Trophoblast cell (in vitro differentiated cells and primary cell): ENCODE measurements at regions not wholly inside any gene's neighbourhood (a gene's known extent, or its start where the extent isn't known, plus 50 kb on each side); places are given as distances from the start of the nearest gene placed in this dataset.

Experiments
- DNase-seq, 2 donors: peaks; one replicate each; pipeline ENCODE4 v3.0.0-alpha.2; 2016
- H2AFZ ChIP-seq: 2 replicates; pipeline ENCODE4 v1.6.1; 2013; ENCODE audit warnings: low read length, moderate library complexity, mild to moderate bottlenecking; ENCODE audit not compliant: insufficient read depth, poor library complexity
- H2AK5ac ChIP-seq: 2 replicates; pipeline ENCODE4 v1.6.1; 2013; ENCODE audit warnings: mild to moderate bottlenecking, low read length
- H2BK120ac ChIP-seq: 2 replicates; pipeline ENCODE4 v1.6.1; 2013; ENCODE audit warnings: low read length, mild to moderate bottlenecking, moderate library complexity; ENCODE audit not compliant: insufficient read depth, poor library complexity
- H2BK12ac ChIP-seq: 2 replicates; pipeline ENCODE4 v1.6.1; 2013; ENCODE audit warnings: mild to moderate bottlenecking, low read length, moderate library complexity
- H2BK5ac ChIP-seq: 2 replicates; pipeline ENCODE4 v1.6.1; 2013; ENCODE audit warnings: low read length, low read depth, moderate library complexity, mild to moderate bottlenecking; ENCODE audit not compliant: poor library complexity
- H3K14ac ChIP-seq: 2 replicates; pipeline ENCODE4 v1.6.1; 2013; ENCODE audit warnings: mild to moderate bottlenecking, low read length
- H3K18ac ChIP-seq: 2 replicates; pipeline ENCODE4 v1.6.1; 2013; ENCODE audit warnings: mild to moderate bottlenecking, low read length
- H3K23ac ChIP-seq: 2 replicates; pipeline ENCODE4 v1.6.1; 2013; ENCODE audit warnings: low read length
- H3K27ac ChIP-seq: 2 replicates; pipeline ENCODE4 v1.5.1; 2013; ENCODE audit warnings: low read depth, mild to moderate bottlenecking, inconsistent platforms, low read length, moderate library complexity
- H3K27me3 ChIP-seq: 2 replicates; pipeline ENCODE4 v1.6.1; 2013; ENCODE audit warnings: inconsistent platforms, mild to moderate bottlenecking, low read length, moderate library complexity; ENCODE audit not compliant: insufficient read depth
- H3K36me3 ChIP-seq, 2 experiments: 1 replicate in 1 of 2; 2 replicates in 1 of 2; pipeline ENCODE4 v1.6.1; 2013; ENCODE audit warnings: low read length in 2 of 2, mild to moderate bottlenecking in 2 of 2, moderate library complexity in 1 of 2; ENCODE audit not compliant: insufficient read depth in 2 of 2, control insufficient read depth in 1 of 2
- H3K4ac ChIP-seq: 2 replicates; pipeline ENCODE4 v1.6.1; 2013; ENCODE audit warnings: low read depth, mild to moderate bottlenecking, low read length, moderate library complexity
- H3K4me1 ChIP-seq, 2 experiments: 1 replicate in 1 of 2; 2 replicates in 1 of 2; pipeline ENCODE4 v1.6.1; 2013; ENCODE audit warnings: low read length in 2 of 2, mild to moderate bottlenecking in 2 of 2, moderate library complexity in 1 of 2; ENCODE audit not compliant: insufficient read depth in 2 of 2, control insufficient read depth in 1 of 2
- H3K4me2 ChIP-seq: 2 replicates; pipeline ENCODE4 v1.6.1; 2013; ENCODE audit warnings: inconsistent platforms, mild to moderate bottlenecking, low read length, moderate library complexity
- H3K4me3 ChIP-seq: 2 replicates; pipeline ENCODE4 v1.5.1; 2013; ENCODE audit warnings: mild to moderate bottlenecking, low read depth, low read length, inconsistent platforms
- H3K79me1 ChIP-seq: one replicate; pipeline ENCODE4 v1.6.1; 2013; ENCODE audit warnings: low read length
- H3K79me2 ChIP-seq: 2 replicates; pipeline ENCODE4 v1.6.1; 2013; ENCODE audit warnings: low read length, mild to moderate bottlenecking; ENCODE audit not compliant: control insufficient read depth, insufficient read depth, poor library complexity
- H3K9ac ChIP-seq: 2 replicates; pipeline ENCODE4 v1.6.1; 2013; ENCODE audit warnings: mild to moderate bottlenecking, low read length
- H3K9me3 ChIP-seq: 2 replicates; pipeline ENCODE4 v1.6.1; 2013; ENCODE audit warnings: low read depth, mild to moderate bottlenecking, control low read depth, inconsistent platforms, low read length; ENCODE audit not compliant: insufficient read depth
- H4K12ac ChIP-seq: 2 replicates; pipeline ENCODE4 v1.6.1; 2013; ENCODE audit warnings: low read depth, mild to moderate bottlenecking, low read length, moderate library complexity
- H4K8ac ChIP-seq: 2 replicates; pipeline ENCODE4 v1.6.1; 2013; ENCODE audit warnings: low read depth, mild to moderate bottlenecking, low read length, moderate library complexity
- H4K91ac ChIP-seq: one replicate; pipeline ENCODE4 v1.6.1; 2013; ENCODE audit warnings: low read depth, mild to moderate bottlenecking, low read length, moderate library complexity
- WGBS: extraction: QIAGEN DNeasy Blood & Tissue Kit; methylation state at CpG from one replicate; pipeline ENCODE4 v1.1.7; 2013; ENCODE audit warnings: missing lambda C conversion rate; ENCODE audit not compliant: insufficient read length, insufficient coverage; ENCODE audit errors: extremely low coverage; 5-methylcytosine and 5-hydroxymethylcytosine counted together

DNA sequence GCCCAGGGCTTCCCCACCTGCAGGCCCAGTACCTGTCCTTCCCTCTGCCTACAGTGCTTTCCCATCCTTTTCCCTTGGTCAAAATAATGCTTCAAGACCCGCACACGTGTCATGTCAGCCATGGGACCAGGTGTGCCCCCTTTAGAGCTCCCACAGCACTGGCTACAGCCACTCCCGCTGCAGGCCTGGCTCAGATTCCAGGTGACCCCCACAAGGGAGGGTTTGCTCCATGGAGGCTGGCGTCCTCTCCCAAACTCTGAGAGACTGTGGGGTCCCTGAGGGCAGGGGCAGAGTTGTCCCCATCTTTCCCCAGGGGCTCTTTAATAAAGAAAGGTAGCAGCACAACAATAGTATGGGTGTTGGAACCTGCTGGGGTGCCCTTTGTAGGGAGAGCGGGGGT is 66.4 kb upstream of the RUNX3 start:
- no peaks in the 10 kb centered on the region for H3K4me1 ChIP-seq
- no peak overlapping the region for H2BK12ac ChIP-seq
- no peak overlapping the region for H3K4me3 ChIP-seq
- no peak overlapping the region for H2BK120ac ChIP-seq
- H2BK5ac ChIP-seq = no peak overlapping the region
- H3K23ac ChIP-seq = no peak overlapping the region
- no peak overlapping the region for H2AFZ ChIP-seq
- no peak overlapping the region for H4K12ac ChIP-seq
- H3K79me2 ChIP-seq = no peaks in the 10 kb centered on the region
- no peak overlapping the region for H3K18ac ChIP-seq
- H3K9ac ChIP-seq = no peak overlapping the region
- H3K79me1 ChIP-seq = no peaks in the 10 kb centered on the region
- H4K8ac ChIP-seq = no peak overlapping the region
- H2AK5ac ChIP-seq = no peak overlapping the region
- no peak for DNase-seq
- H4K91ac ChIP-seq = no peak overlapping the region
- H3K4ac ChIP-seq = no peak overlapping the region
- H3K27ac ChIP-seq = no peak overlapping the region
- H3K9me3 ChIP-seq = no peaks in the 10 kb centered on the region
- no peak overlapping the region for H3K4me2 ChIP-seq
- no CpG with 5 or more reads among the region's 5 CpGs for WGBS
- no peak overlapping the region for H3K14ac ChIP-seq
- H3K36me3 ChIP-seq = no peaks in the 10 kb centered on the region
- H3K27me3 ChIP-seq = no peaks in the 10 kb centered on the region

DNA sequence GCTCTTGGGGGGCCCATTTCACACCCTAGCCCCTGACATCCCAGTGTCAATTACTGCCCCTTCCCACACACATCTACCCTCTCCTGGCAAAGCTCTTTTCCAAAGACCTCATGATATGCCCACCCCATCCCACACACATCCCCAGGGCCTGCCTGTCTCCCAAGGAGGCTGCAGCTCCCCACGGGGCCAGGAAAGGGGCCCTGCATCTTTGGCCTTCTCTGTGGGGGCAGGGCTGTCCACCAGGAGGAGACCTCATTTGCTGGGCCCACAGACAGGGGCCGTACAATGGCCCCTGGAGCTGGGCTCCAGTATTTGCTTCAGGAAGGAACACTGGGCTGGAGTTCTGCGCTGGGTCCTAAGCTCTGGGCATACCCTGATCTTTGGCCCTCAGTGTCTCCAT is 65.6 kb upstream of the RUNX3 start:
- Histone ChIP-seq H4K12ac (no peak overlapping the region), H3K18ac (no peak overlapping the region), H2BK12ac (no peak overlapping the region), H3K79me1 (no peaks in the 10 kb centered on the region), H2BK120ac (no peak overlapping the region), H3K9me3 (no peaks in the 10 kb centered on the region), H3K4me1 (no peaks in the 10 kb centered on the region), H3K4me2 (no peak overlapping the region), H3K9ac (no peak overlapping the region), H4K8ac (no peak overlapping the region), H2AFZ (no peak overlapping the region), H3K4ac (no peak overlapping the region), H3K14ac (no peak overlapping the region), H2AK5ac (no peak overlapping the region), H4K91ac (no peak overlapping the region), H3K23ac (no peak overlapping the region), H3K36me3 (no peaks in the 10 kb centered on the region), H3K4me3 (no peak overlapping the region), H3K79me2 (no peaks in the 10 kb centered on the region), H2BK5ac (no peak overlapping the region), H3K27me3 (no peaks in the 10 kb centered on the region), H3K27ac (no peak overlapping the region)
- WGBS = no CpG with 5 or more reads among the region's 3 CpGs
- no peak for DNase-seq

DNA sequence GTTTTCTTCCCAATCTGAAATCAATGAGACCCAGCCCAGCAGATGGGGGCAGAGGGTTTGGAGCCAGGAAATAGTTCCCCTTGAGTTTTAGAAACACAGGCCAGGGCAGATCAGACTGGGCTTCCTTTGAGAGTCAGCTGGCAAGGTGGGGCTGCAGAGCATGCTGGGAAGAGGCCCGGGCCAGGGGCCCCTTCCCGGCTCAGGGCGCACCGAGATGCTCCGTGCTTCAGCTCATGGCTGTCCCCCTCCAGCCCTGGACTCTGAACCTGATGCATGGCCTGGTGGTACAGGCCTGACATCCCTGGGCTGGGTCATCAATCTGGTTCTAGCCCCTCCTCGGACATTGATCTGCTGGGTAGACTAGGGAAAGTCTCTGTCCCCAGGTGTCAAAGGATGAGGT is 65.1 kb upstream of the RUNX3 start:
- Histone ChIP-seq H3K4ac (no peak overlapping the region), H2BK12ac (no peak overlapping the region), H3K79me2 (no peaks in the 10 kb centered on the region), H4K12ac (no peak overlapping the region), H3K27ac (no peak overlapping the region), H3K4me1 (no peaks in the 10 kb centered on the region), H2BK5ac (no peak overlapping the region), H2BK120ac (no peak overlapping the region), H3K9me3 (no peaks in the 10 kb centered on the region), H3K14ac (no peak overlapping the region), H4K91ac (no peak overlapping the region), H3K9ac (no peak overlapping the region), H3K4me2 (no peak overlapping the region), H3K23ac (no peak overlapping the region), H3K4me3 (no peak overlapping the region), H2AFZ (no peak overlapping the region), H3K27me3 (no peaks in the 10 kb centered on the region), H3K36me3 (no peaks in the 10 kb centered on the region), H3K79me1 (no peaks in the 10 kb centered on the region), H2AK5ac (no peak overlapping the region), H4K8ac (no peak overlapping the region), H3K18ac (no peak overlapping the region)
- no peak for DNase-seq
- no CpG with 5 or more reads among the region's 6 CpGs for WGBS

DNA sequence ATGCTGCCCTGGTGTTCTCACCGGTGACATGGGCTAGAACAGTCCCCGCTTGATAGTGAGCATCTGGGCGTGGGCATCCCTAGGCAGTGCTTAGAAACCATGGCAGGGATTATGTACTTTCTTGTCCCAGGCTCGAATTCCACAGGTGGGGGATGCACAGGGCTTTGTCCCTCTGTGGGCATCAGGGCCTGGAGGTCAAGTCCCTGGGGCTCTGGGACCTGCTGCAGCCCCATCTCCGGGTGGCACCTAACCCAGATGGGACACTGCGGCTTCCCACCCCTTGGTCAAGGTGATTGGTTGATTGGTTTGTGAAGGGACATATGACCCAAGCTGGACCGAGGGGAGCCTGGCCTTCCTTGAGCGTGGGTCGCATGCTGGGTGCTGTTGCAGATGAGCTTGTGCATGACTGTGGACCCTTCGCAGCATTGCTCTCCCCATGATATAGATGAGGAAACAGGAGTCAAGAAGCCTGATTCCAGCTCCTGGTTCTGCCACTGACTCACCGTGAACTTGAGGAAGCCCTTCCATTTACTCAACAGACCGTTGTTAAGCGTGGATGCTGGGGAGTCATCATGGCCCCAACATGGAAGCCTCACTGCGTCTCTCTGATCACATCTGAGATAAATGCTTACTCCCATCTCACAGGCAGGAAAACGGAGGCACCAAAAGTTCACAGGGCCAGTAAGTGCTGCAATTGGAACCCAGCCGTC is 64.0 kb upstream of the RUNX3 start:
- no peaks in the 10 kb centered on the region for H3K4me1 ChIP-seq
- no peaks in the 10 kb centered on the region for H3K79me1 ChIP-seq
- no peak overlapping the region for H2AK5ac ChIP-seq
- no peaks in the 10 kb centered on the region for H3K36me3 ChIP-seq
- H3K4me3 ChIP-seq = no peak overlapping the region
- no CpG with 5 or more reads among the region's 16 CpGs for WGBS
- no peak overlapping the region for H4K91ac ChIP-seq
- no peaks in the 10 kb centered on the region for H3K9me3 ChIP-seq
- no peak overlapping the region for H3K18ac ChIP-seq
- H3K4me2 ChIP-seq = no peak overlapping the region
- H3K14ac ChIP-seq = no peak overlapping the region
- no peaks in the 10 kb centered on the region for H3K79me2 ChIP-seq
- no peak overlapping the region for H2BK120ac ChIP-seq
- no peak overlapping the region for H2AFZ ChIP-seq
- H4K8ac ChIP-seq = no peak overlapping the region
- no peak overlapping the region for H3K4ac ChIP-seq
- no peak for DNase-seq
- no peak overlapping the region for H4K12ac ChIP-seq
- no peaks in the 10 kb centered on the region for H3K27me3 ChIP-seq
- no peak overlapping the region for H3K9ac ChIP-seq
- H3K23ac ChIP-seq = no peak overlapping the region
- H3K27ac ChIP-seq = no peak overlapping the region
- no peak overlapping the region for H2BK5ac ChIP-seq
- H2BK12ac ChIP-seq = no peak overlapping the region
